HL-60 (cell line): ENCODE measurements at regions not wholly inside any gene's neighbourhood (a gene's known extent, or its start where the extent isn't known, plus 50 kb on each side); places are given as distances from the start of the nearest gene placed in this dataset.
"Not testable (repeated sequence)": the region's sequence is repeated elsewhere in the genome, so short reads cannot be mapped to it uniquely, and the experiment has no call there.

Experiments
- DNase-seq, 2 experiments: peaks; one replicate each; pipeline ENCODE4 v3.0.0-alpha.2; 2010 to 2020; ENCODE audit warnings: low read depth in 1 of 2, low spot score in 1 of 2
- H3K27ac ChIP-seq: fragments of 250-450 bp; sonication (Bioruptor Pico); replicated peaks from 2 replicates; pipeline ENCODE4 v1.5.1; 2020; ENCODE audit warnings: mild to moderate bottlenecking, moderate library complexity
- H3K27me3 ChIP-seq: fragments of 250-450 bp; sonication (Bioruptor Pico); 2 replicates; pipeline ENCODE4 v1.5.1; 2021; ENCODE audit warnings: mild to moderate bottlenecking, moderate library complexity; ENCODE audit not compliant: insufficient read depth, poor library complexity, severe bottlenecking
- H3K4me3 ChIP-seq: replicated peaks from 2 replicates; pipeline ENCODE4 v1.5.1; 2011; ENCODE audit warnings: mild to moderate bottlenecking, control low read depth, low read length; ENCODE audit not compliant: insufficient read depth
- CTCF ChIP-seq: IDR thresholded peaks from one replicate; pipeline ENCODE4 v1.5.1; 2011; ENCODE audit warnings: low read length, control low read depth, inconsistent platforms; ENCODE audit not compliant: insufficient read depth
- GABPA ChIP-seq: IDR thresholded peaks from 2 replicates; pipeline ENCODE4 v1.6.1; 2012; ENCODE audit warnings: low read depth
- POLR2AphosphoS5 ChIP-seq: IDR thresholded peaks from 2 replicates; pipeline ENCODE4 v1.6.1; 2012; ENCODE audit warnings: low read depth
- REST ChIP-seq: IDR thresholded peaks from 2 replicates; pipeline ENCODE4 v1.6.1; 2012; ENCODE audit warnings: low read depth; ENCODE audit not compliant: insufficient replicate concordance
- SPI1 ChIP-seq: IDR thresholded peaks from 2 replicates; pipeline ENCODE4 v1.6.1; 2012; ENCODE audit warnings: low read depth, mild to moderate bottlenecking, borderline replicate concordance

- H3K27me3 ChIP-seq = no peaks in the 10 kb centered on the region
- DNase-seq = no peak
- H3K4me3 ChIP-seq = no peak overlapping the region
- H3K27ac ChIP-seq = no peak overlapping the region
- TF ChIP-seq SPI1 (no peak), CTCF (no peak), REST (no peak), POLR2AphosphoS5 (no peak), GABPA (no peak)
These were observed 239.1 kb downstream of the USP25 start for GRCh38 chr21:15968776-15969310.

- DNase-seq = no peak
- Histone ChIP-seq H3K27ac (no peak overlapping the region), H3K27me3 (no peaks in the 10 kb centered on the region), H3K4me3 (no peak overlapping the region)
- TF ChIP-seq POLR2AphosphoS5 (no peak), CTCF (peak; percentile 13), SPI1 (peak; percentile 13; the same call in 1 of the 2 replicates)
These were observed 247.0 kb downstream of the USP25 start for GRCh38 chr21:15976807-15977206.

- H3K27ac ChIP-seq = no peak overlapping the region
- no peak for TF ChIP-seq REST
- no peak for TF ChIP-seq CTCF
- no peak for TF ChIP-seq POLR2AphosphoS5
- no peak for TF ChIP-seq GABPA
- no peak for TF ChIP-seq SPI1
- no peaks in the 10 kb centered on the region for H3K27me3 ChIP-seq
- DNase-seq = no peak
- no peak overlapping the region for H3K4me3 ChIP-seq
These were observed 248.5 kb downstream of the USP25 start for GRCh38 chr21:15978215-15978738.

GRCh38 chr21:15979493-15979892 is 249.7 kb downstream of the USP25 start:
- DNase-seq, H3K27ac ChIP-seq, H3K4me3 ChIP-seq, H3K27me3 ChIP-seq: not testable (repeated sequence)
